Loucy (cell line): ENCODE measurements at regions not wholly inside any gene's neighbourhood (a gene's known extent, or its start where the extent isn't known, plus 50 kb on each side); places are given as distances from the start of the nearest gene placed in this dataset.

Experiments used
- CTCF ChIP-seq: fragments of 200-600 bp; sonication (generic); conservative IDR thresholded peaks from 2 replicates; pipeline ENCODE4 v1.5.1; 2014; ENCODE audit warnings: mild to moderate bottlenecking, antibody characterized with exemption, low read length
- EZH2phosphoT487 ChIP-seq: fragments of 200-600 bp; IDR thresholded peaks from 2 replicates; pipeline ENCODE4 v1.6.1; 2018; ENCODE audit warnings: antibody characterized with exemption, mild to moderate bottlenecking, moderate library complexity, borderline replicate concordance

DNA sequence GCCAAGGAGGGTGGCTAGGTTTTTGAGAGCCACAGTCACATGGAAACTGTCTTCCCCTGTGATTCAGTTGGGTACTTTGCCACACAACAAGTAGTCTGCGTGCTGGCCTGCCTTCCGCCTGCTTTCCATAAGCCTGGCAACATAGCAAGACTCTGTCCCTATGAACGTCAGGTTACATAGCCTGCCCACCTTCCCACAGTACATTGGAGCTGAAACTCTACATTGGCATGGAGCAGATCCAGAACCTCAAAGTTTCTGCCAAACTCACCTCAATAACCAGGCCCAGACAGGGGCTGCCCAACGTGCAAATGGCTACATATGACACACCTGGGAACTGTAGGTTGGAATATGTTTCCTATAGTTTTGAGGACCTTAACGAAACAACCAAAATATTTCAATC is 140.6 kb upstream of the PRICKLE2 start:
- TF ChIP-seq CTCF (no peak), EZH2phosphoT487 (no peak)
